Mesendoderm (in vitro differentiated cells): ENCODE measurements at regions not wholly inside any gene's neighbourhood (a gene's known extent, or its start where the extent isn't known, plus 50 kb on each side); places are given as distances from the start of the nearest gene placed in this dataset.

ENCODE experiments used
- DNase-seq: peaks from one replicate; pipeline ENCODE4 v3.0.0; 2013
- H2AK5ac ChIP-seq: 2 replicates; pipeline ENCODE4 v1.6.1; 2013; ENCODE audit warnings: low read length, inconsistent platforms
- H2BK120ac ChIP-seq: 2 replicates; pipeline ENCODE4 v1.6.1; 2013; ENCODE audit warnings: low read depth, mild to moderate bottlenecking, low read length, moderate library complexity, mixed read lengths
- H2BK15ac ChIP-seq: replicated peaks from 2 replicates; pipeline ENCODE4 v1.6.1; 2013; ENCODE audit warnings: low read depth, mild to moderate bottlenecking, moderate library complexity
- H2BK5ac ChIP-seq: 2 replicates; pipeline ENCODE4 v1.6.1; 2013; ENCODE audit warnings: low read length, inconsistent platforms
- H3K18ac ChIP-seq: 2 replicates; pipeline ENCODE4 v1.6.1; 2013; ENCODE audit warnings: mild to moderate bottlenecking, low read length, mixed read lengths
- H3K23ac ChIP-seq: one replicate; pipeline ENCODE4 v1.6.1; 2013; ENCODE audit warnings: low read length
- H3K27ac ChIP-seq: 2 replicates; pipeline ENCODE4 v1.5.1; 2013; ENCODE audit warnings: low read depth, mild to moderate bottlenecking, inconsistent platforms, low read length, moderate library complexity
- H3K27me3 ChIP-seq: 2 replicates; pipeline ENCODE4 v1.6.1; 2013; ENCODE audit warnings: low read length, control low read depth, mild to moderate bottlenecking, inconsistent platforms; ENCODE audit not compliant: insufficient read depth, poor library complexity
- H3K36me3 ChIP-seq: 2 replicates; pipeline ENCODE4 v1.6.1; 2013; ENCODE audit warnings: low read length, inconsistent platforms; ENCODE audit not compliant: control insufficient read depth, insufficient read depth
- H3K4ac ChIP-seq: one replicate; pipeline ENCODE4 v1.6.1; 2013; ENCODE audit warnings: low read depth, mild to moderate bottlenecking, low read length, moderate library complexity
- H3K4me1 ChIP-seq: 2 replicates; pipeline ENCODE4 v1.6.1; 2013; ENCODE audit warnings: low read depth, low read length, inconsistent platforms; ENCODE audit not compliant: control insufficient read depth
- H3K4me2 ChIP-seq: 2 replicates; pipeline ENCODE4 v1.6.1; 2013; ENCODE audit warnings: low read length
- H3K4me3 ChIP-seq: 2 replicates; pipeline ENCODE4 v1.5.1; 2013; ENCODE audit warnings: mild to moderate bottlenecking, low read length
- H3K56ac ChIP-seq: one replicate; pipeline ENCODE4 v1.6.1; 2013; ENCODE audit warnings: low read length
- H3K79me1 ChIP-seq: 2 replicates; pipeline ENCODE4 v1.6.1; 2013; ENCODE audit warnings: low read length, inconsistent platforms
- H3K79me2 ChIP-seq: 2 replicates; pipeline ENCODE4 v1.6.1; 2013; ENCODE audit warnings: mild to moderate bottlenecking, low read length; ENCODE audit not compliant: control insufficient read depth, insufficient read depth
- H3K9ac ChIP-seq: 2 replicates; pipeline ENCODE4 v1.6.1; 2013; ENCODE audit warnings: low read length, inconsistent platforms
- H4K5ac ChIP-seq: one replicate; pipeline ENCODE4 v1.6.1; 2013; ENCODE audit warnings: low read length
- H4K8ac ChIP-seq: one replicate; pipeline ENCODE4 v1.6.1; 2013; ENCODE audit warnings: low read depth, mild to moderate bottlenecking, control low read depth, low read length, moderate library complexity
- WGBS: extraction: QIAGEN DNeasy Blood & Tissue Kit; methylation state at CpG from one replicate; pipeline ENCODE4 v1.1.7; 2013; ENCODE audit warnings: low lambda C conversion rate, missing lambda C conversion rate; ENCODE audit not compliant: insufficient coverage; ENCODE audit errors: extremely low coverage; 5-methylcytosine and 5-hydroxymethylcytosine counted together

DNA sequence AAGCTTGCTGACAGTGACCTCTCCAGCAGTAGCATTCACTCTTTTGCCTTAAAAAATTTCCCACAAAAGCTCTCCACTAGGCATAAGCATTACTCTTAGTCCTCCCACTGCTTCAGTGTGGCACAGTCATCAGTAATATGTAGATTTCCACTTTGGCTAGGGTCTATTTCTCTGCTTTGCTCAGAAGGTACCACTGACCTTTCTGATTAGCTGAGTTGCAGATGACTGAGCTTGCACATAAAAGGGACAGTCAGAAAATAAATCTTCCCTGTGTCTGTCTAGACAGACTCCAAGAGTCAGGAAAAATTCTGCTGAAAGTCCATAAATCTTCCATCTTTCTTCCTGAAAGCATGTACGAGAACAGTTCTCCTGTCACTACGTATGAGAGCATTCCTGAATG, 56.6 kb upstream of the APP start:
- Histone ChIP-seq H2BK120ac (no peak overlapping the region), H3K9ac (no peak overlapping the region), H3K23ac (no peak overlapping the region), H3K4me2 (no peak overlapping the region), H3K4ac (peak overlapping the region; percentile 81), H2BK5ac (peak overlapping the region; percentile 78), H3K4me1 (peaks cover 7% of the 10 kb centered on the region), H4K5ac (no peak overlapping the region), H3K27ac (no peak overlapping the region), H3K4me3 (no peak overlapping the region), H3K79me1 (no peaks in the 10 kb centered on the region), H2AK5ac (no peak overlapping the region), H3K27me3 (no peaks in the 10 kb centered on the region), H2BK15ac (no peak overlapping the region), H3K79me2 (no peaks in the 10 kb centered on the region), H3K56ac (peak overlapping the region; percentile 53), H3K18ac (peak overlapping the region; percentile 53), H4K8ac (no peak overlapping the region), H3K36me3 (no peaks in the 10 kb centered on the region)
- WGBS = no CpG with 5 or more reads among the region's 2 CpGs
- DNase-seq = no peak

DNA sequence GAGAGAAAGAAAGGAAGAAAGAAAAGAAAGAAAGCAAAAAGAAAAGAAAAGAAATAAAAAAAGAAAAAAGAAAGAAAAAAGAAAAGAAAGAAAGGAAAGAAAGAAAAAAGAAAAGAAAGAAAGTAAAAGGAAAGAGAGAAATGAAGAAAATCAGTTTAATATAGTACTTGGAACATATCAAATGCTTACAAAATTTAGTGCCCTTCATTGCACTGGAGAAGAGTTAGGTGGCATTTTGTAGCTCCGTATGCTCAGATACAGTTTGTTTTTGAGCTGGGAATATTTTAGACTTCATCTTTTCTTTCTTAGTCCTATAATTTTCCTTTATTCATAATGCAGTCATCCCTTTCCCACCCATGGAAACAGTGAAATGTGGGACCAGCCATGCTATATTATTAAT, 56.2 kb upstream of the APP start:
- no CpG with 5 or more reads among the region's 1 CpG for WGBS
- Histone ChIP-seq H3K27ac (no peak overlapping the region), H2BK5ac (peak overlapping the region; percentile 78), H3K79me2 (no peaks in the 10 kb centered on the region), H4K8ac (no peak overlapping the region), H3K4me1 (peaks cover 7% of the 10 kb centered on the region), H3K23ac (no peak overlapping the region), H4K5ac (no peak overlapping the region), H3K79me1 (no peaks in the 10 kb centered on the region), H2BK15ac (no peak overlapping the region), H3K56ac (peak overlapping the region; percentile 53), H3K4me2 (no peak overlapping the region), H3K9ac (no peak overlapping the region), H3K27me3 (no peaks in the 10 kb centered on the region), H3K18ac (peak overlapping the region; percentile 80), H2AK5ac (no peak overlapping the region), H2BK120ac (no peak overlapping the region), H3K4ac (peak overlapping the region; percentile 94), H3K36me3 (no peaks in the 10 kb centered on the region), H3K4me3 (no peak overlapping the region)
- DNase-seq = no peak

DNA sequence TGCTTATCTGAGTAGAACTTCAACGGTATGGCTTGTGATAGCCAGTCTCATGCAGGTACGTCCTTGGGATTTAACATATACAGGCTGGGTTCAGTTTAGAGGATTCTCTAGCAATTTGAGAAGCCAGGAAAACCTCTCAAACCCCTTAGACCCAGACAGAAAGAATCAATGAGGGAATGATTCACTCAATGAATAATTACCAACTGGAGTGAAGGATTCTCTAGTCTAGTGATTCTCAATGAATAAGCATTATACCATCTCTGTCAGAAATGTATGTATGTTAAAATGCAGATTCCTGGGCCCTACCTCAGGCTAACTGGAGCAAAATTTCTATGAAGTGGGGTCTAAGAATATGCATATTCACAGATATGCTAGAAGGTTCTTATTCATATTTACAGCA, 54.5 kb upstream of the APP start:
- no peaks in the 10 kb centered on the region for H3K36me3 ChIP-seq
- no peak overlapping the region for H2BK5ac ChIP-seq
- no peak overlapping the region for H3K56ac ChIP-seq
- no CpG with 5 or more reads among the region's 2 CpGs for WGBS
- H3K18ac ChIP-seq = peak overlapping the region; percentile 39
- no peak overlapping the region for H2BK15ac ChIP-seq
- DNase-seq = no peak
- no peak overlapping the region for H3K23ac ChIP-seq
- no peak overlapping the region for H3K4me2 ChIP-seq
- no peak overlapping the region for H2AK5ac ChIP-seq
- H3K4ac ChIP-seq = no peak overlapping the region
- H4K8ac ChIP-seq = no peak overlapping the region
- no peaks in the 10 kb centered on the region for H3K27me3 ChIP-seq
- no peaks in the 10 kb centered on the region for H3K79me2 ChIP-seq
- H3K4me3 ChIP-seq = no peak overlapping the region
- H3K4me1 ChIP-seq = peaks cover 7% of the 10 kb centered on the region
- no peak overlapping the region for H3K9ac ChIP-seq
- no peak overlapping the region for H2BK120ac ChIP-seq
- no peak overlapping the region for H3K27ac ChIP-seq
- no peaks in the 10 kb centered on the region for H3K79me1 ChIP-seq
- no peak overlapping the region for H4K5ac ChIP-seq

DNA sequence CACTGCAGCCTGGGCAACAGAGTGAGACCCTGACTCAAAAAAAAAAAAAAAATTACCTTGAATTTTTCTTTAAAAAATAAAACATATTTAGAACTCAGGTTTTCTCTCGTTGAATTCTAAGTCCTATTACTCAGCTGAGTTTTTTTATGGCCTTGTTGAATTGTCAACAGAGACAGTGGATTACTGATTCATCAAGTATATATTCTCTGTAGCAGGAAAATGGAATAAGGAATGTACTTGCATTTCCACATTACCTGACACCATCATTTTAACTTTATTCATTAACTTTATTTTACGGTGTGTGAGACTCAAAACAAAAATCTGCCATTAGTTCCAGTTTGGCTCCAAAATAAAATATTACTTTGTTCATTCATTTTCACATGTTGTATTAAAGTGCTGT, 53.8 kb upstream of the APP start:
- Histone ChIP-seq H3K23ac (no peak overlapping the region), H3K79me1 (no peaks in the 10 kb centered on the region), H2BK15ac (no peak overlapping the region), H3K4ac (no peak overlapping the region), H4K8ac (no peak overlapping the region), H3K4me1 (peaks cover 7% of the 10 kb centered on the region), H3K27me3 (no peaks in the 10 kb centered on the region), H3K56ac (no peak overlapping the region), H2AK5ac (no peak overlapping the region), H3K9ac (no peak overlapping the region), H3K27ac (no peak overlapping the region), H3K79me2 (no peaks in the 10 kb centered on the region), H3K36me3 (no peaks in the 10 kb centered on the region), H2BK120ac (no peak overlapping the region), H3K4me3 (no peak overlapping the region), H3K4me2 (no peak overlapping the region), H2BK5ac (no peak overlapping the region), H4K5ac (no peak overlapping the region), H3K18ac (no peak overlapping the region)
- WGBS = no CpG with 5 or more reads among the region's 2 CpGs
- no peak for DNase-seq
